SK-N-MC (cell line): ENCODE measurements at regions not wholly inside any gene's neighbourhood (a gene's known extent, or its start where the extent isn't known, plus 50 kb on each side); places are given as distances from the start of the nearest gene placed in this dataset.

ENCODE experiments used
- DNase-seq: peaks from one replicate; pipeline ENCODE4 v3.0.0-alpha.2; 2011; ENCODE audit warnings: low read depth, low spot score
- H3K27ac ChIP-seq: fragments of 200-600 bp; sonication (generic); 2 replicates; pipeline ENCODE4 v1.5.1; 2016; ENCODE audit warnings: mixed run types
- H3K36me3 ChIP-seq: fragments of 200-600 bp; sonication (generic); 2 replicates; pipeline ENCODE4 v1.6.1; 2017; ENCODE audit warnings: antibody characterized with exemption, low read length, mixed read lengths; ENCODE audit not compliant: insufficient read depth
- H3K4me3 ChIP-seq: fragments of 200-600 bp; sonication (generic); 2 replicates; pipeline ENCODE4 v1.5.1; 2016
- H3K9ac ChIP-seq: fragments of 200-600 bp; sonication (generic); 2 replicates; pipeline ENCODE4 v1.8.0; 2017; ENCODE audit warnings: mixed run types, mixed read lengths; ENCODE audit not compliant: insufficient read length
- H3K9me3 ChIP-seq: fragments of 200-600 bp; sonication (generic); 2 replicates; pipeline ENCODE4 v1.6.1; 2017; ENCODE audit warnings: low read depth, mild to moderate bottlenecking, antibody characterized with exemption, low read length, moderate library complexity, mixed read lengths
- EZH2 ChIP-seq: fragments of 200-600 bp; sonication (generic); IDR thresholded peaks from one replicate; pipeline ENCODE4 v1.6.1; 2017; ENCODE audit warnings: antibody characterized with exemption
- FOXP2 ChIP-seq: optimal IDR thresholded peaks from 2 replicates; pipeline ENCODE3; 2011; ENCODE audit warnings: mild to moderate bottlenecking, moderate library complexity; ENCODE audit not compliant: insufficient read depth; ENCODE audit errors: extremely low read length, control extremely low read depth
- POLR2AphosphoS5 ChIP-seq: IDR thresholded peaks from 2 replicates; pipeline ENCODE4 v1.6.1; 2012; ENCODE audit warnings: mild to moderate bottlenecking, low read depth, low read length, borderline replicate concordance

GRCh38 chr2:2892378-2892777, 485.2 kb downstream of the EIPR1 start:
- Histone ChIP-seq H3K27ac (no peak overlapping the region), H3K36me3 (no peaks in the 10 kb centered on the region), H3K9ac (no peak overlapping the region), H3K9me3 (no peaks in the 10 kb centered on the region), H3K4me3 (no peak overlapping the region)
- TF ChIP-seq POLR2AphosphoS5 (no peak), FOXP2 (no peak), EZH2 (no peak)
- no peak for DNase-seq

- no peak overlapping the region for H3K9ac ChIP-seq
- no peaks in the 10 kb centered on the region for H3K9me3 ChIP-seq
- no peak overlapping the region for H3K27ac ChIP-seq
- H3K4me3 ChIP-seq = no peak overlapping the region
- TF ChIP-seq EZH2 = no peak
- TF ChIP-seq FOXP2 = no peak
- no peak for TF ChIP-seq POLR2AphosphoS5
- H3K36me3 ChIP-seq = no peaks in the 10 kb centered on the region
- DNase-seq = no peak
Observed at GRCh38 chr2:2890901-2891300, 486.7 kb downstream of the EIPR1 start.

- no peak overlapping the region for H3K4me3 ChIP-seq
- DNase-seq = no peak
- no peak overlapping the region for H3K27ac ChIP-seq
- no peaks in the 10 kb centered on the region for H3K9me3 ChIP-seq
- H3K36me3 ChIP-seq = no peaks in the 10 kb centered on the region
- no peak for TF ChIP-seq POLR2AphosphoS5
- no peak for TF ChIP-seq EZH2
- TF ChIP-seq FOXP2 = no peak
- H3K9ac ChIP-seq = no peak overlapping the region
Observed at GRCh38 chr2:2890246-2890645, 487.4 kb downstream of the EIPR1 start.

GRCh38 chr2:2889646-2890045, 488.0 kb downstream of the EIPR1 start:
- Histone ChIP-seq H3K4me3 (no peak overlapping the region), H3K9ac (no peak overlapping the region), H3K27ac (no peak overlapping the region), H3K9me3 (no peaks in the 10 kb centered on the region), H3K36me3 (no peaks in the 10 kb centered on the region)
- TF ChIP-seq POLR2AphosphoS5 (no peak), EZH2 (no peak), FOXP2 (no peak)
- no peak for DNase-seq

GRCh38 chr2:2889141-2889540, 488.5 kb downstream of the EIPR1 start:
- Histone ChIP-seq H3K4me3 (no peak overlapping the region), H3K9me3 (no peaks in the 10 kb centered on the region), H3K27ac (no peak overlapping the region), H3K9ac (no peak overlapping the region), H3K36me3 (no peaks in the 10 kb centered on the region)
- DNase-seq = no peak
- TF ChIP-seq EZH2 = peak; percentile 39
- TF ChIP-seq FOXP2 = no peak

- Histone ChIP-seq H3K36me3 (no peaks in the 10 kb centered on the region), H3K27ac (no peak overlapping the region), H3K4me3 (no peak overlapping the region), H3K9ac (no peak overlapping the region), H3K9me3 (no peaks in the 10 kb centered on the region)
- TF ChIP-seq FOXP2 (no peak), EZH2 (no peak), POLR2AphosphoS5 (no peak)
- no peak for DNase-seq
Observed at GRCh38 chr2:2887772-2888387, 489.7 kb downstream of the EIPR1 start.

GRCh38 chr2:2886922-2887321, 490.7 kb downstream of the EIPR1 start:
- H3K9ac ChIP-seq = no peak overlapping the region
- H3K36me3 ChIP-seq = no peaks in the 10 kb centered on the region
- H3K4me3 ChIP-seq = no peak overlapping the region
- DNase-seq = no peak
- no peak overlapping the region for H3K27ac ChIP-seq
- H3K9me3 ChIP-seq = no peaks in the 10 kb centered on the region
- TF ChIP-seq FOXP2 = no peak

GRCh38 chr2:2881499-2881898, 496.1 kb downstream of the EIPR1 start:
- no peak for DNase-seq
- Histone ChIP-seq H3K36me3 (no peaks in the 10 kb centered on the region), H3K9me3 (no peaks in the 10 kb centered on the region), H3K9ac (no peak overlapping the region), H3K4me3 (no peak overlapping the region), H3K27ac (no peak overlapping the region)
- TF ChIP-seq FOXP2 = no peak
- TF ChIP-seq POLR2AphosphoS5 = no peak
- no peak for TF ChIP-seq EZH2

- no peak for TF ChIP-seq FOXP2
- H3K9ac ChIP-seq = no peak overlapping the region
- H3K36me3 ChIP-seq = no peaks in the 10 kb centered on the region
- no peak for DNase-seq
- H3K4me3 ChIP-seq = no peak overlapping the region
- no peak overlapping the region for H3K27ac ChIP-seq
- H3K9me3 ChIP-seq = no peaks in the 10 kb centered on the region
Observed at GRCh38 chr2:2880938-2881337, 496.7 kb downstream of the EIPR1 start.
